GM12801 (cell line): ENCODE measurements at regions not wholly inside any gene's neighbourhood (a gene's known extent, or its start where the extent isn't known, plus 50 kb on each side); places are given as distances from the start of the nearest gene placed in this dataset.

Experiments
- CTCF ChIP-seq: IDR thresholded peaks from one replicate; pipeline ENCODE4 v1.5.1; 2011; ENCODE audit warnings: control low read depth; ENCODE audit not compliant: insufficient read length; ENCODE audit errors: extremely low read depth

- TF ChIP-seq CTCF: no peak
Observed at GRCh38 chr17:77499699-77500435, 359.1 kb downstream of the SEC14L1 start.

- no peak for TF ChIP-seq CTCF
Observed at GRCh38 chr17:77501101-77501566, 360.4 kb downstream of the SEC14L1 start.

- no peak for TF ChIP-seq CTCF
Observed at GRCh38 chr17:77501751-77502625, 361.2 kb downstream of the SEC14L1 start.

DNA sequence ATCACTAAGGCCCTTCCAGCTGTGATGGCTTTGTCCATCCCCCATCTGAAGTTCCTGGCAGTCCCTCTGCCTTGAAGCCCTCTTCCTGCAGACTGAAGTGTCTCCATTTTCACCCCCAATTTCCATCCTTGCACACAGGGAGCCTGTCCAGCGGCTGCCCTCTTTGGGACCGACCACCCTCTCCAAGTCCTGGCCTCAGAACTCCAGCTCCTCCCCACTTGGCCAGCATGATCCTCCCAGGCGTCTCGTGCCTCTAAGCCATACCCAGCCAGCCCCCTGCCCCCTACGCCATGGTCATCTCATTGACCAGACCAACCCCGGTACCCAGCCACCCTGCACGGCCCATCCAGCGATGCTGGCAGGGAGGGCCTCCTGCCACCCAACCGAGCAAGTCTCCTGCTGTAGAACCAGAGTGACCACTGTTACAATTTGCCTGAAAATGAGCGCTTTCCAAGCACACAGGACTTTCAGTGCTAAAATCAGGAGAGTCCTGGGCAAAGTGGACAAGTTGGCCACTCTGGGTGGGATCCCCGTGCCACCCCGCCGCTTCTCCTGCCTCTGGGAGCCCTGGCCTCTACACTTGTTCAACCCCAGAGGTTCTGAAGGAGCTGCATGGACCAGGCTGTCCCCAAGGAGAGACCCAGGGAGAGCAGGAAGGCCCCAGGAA lies 362.0 kb downstream of the SEC14L1 start:
- no peak for TF ChIP-seq CTCF

GRCh38 chr17:77503293-77503655 lies 362.5 kb downstream of the SEC14L1 start:
- no peak for TF ChIP-seq CTCF

GRCh38 chr17:77503916-77504651 lies 363.3 kb downstream of the SEC14L1 start:
- no peak for TF ChIP-seq CTCF
